Endothelial cell of umbilical vein (primary cell): ENCODE measurements at regions not wholly inside any gene's neighbourhood (a gene's known extent, or its start where the extent isn't known, plus 50 kb on each side); places are given as distances from the start of the nearest gene placed in this dataset.

Experiments
- BruUV-seq: library from RNA; stranded (reverse); fragments of 400-500 nt; replicated peaks from 2 replicates; lab custom pipeline; 2021; lab: Mats Ljungman, UMichigan
- CTCF ChIA-PET: fragments of 300-600, 350-600 bp; sonication (Branson Sonifier 250); formaldehyde crosslinking; loops from one replicate; lab custom pipeline; 2021; ENCODE audit warnings: antibody characterized with exemption, inconsistent platforms; lab: Charles Lee
- POLR2A ChIA-PET: fragments of 300-600, 350-600 bp; sonication (Branson Sonifier 250); formaldehyde crosslinking; loops from one replicate; lab custom pipeline; 2021; ENCODE audit warnings: antibody characterized with exemption, inconsistent platforms; lab: Charles Lee
- DNase-seq: peaks from one replicate; pipeline ENCODE4 v3.0.0-alpha.2; 2011; ENCODE audit warnings: low read depth, low spot score
- FAIRE-seq: peaks from 2 replicates; lab custom pipeline; 2011; peaks lifted over from hg19 to GRCh38; lab: Jason Lieb, UNC
- H2AFZ ChIP-seq: 2 replicates; pipeline ENCODE4 v1.6.0; 2012; ENCODE audit warnings: low read depth, low read length, control low read depth, inconsistent platforms
- H3K27ac ChIP-seq: 2 replicates; pipeline ENCODE4 v1.5.1; 2011; ENCODE audit warnings: low read depth, mild to moderate bottlenecking, control low read depth, low read length, moderate library complexity; ENCODE audit not compliant: insufficient read depth
- H3K27me3 ChIP-seq, 2 experiments: 2 replicates each; pipeline versions ENCODE4 v1.6.0 to v1.6.1; 2011; ENCODE audit warnings: low read length in 2 of 2, mixed read lengths in 1 of 2; ENCODE audit not compliant: control insufficient read depth in 2 of 2, insufficient read depth in 2 of 2
- H3K36me3 ChIP-seq, 2 experiments: 2 replicates in 1 of 2; 3 replicates in 1 of 2; pipeline ENCODE4 v1.5.1; 2011; ENCODE audit warnings: low read length in 2 of 2, mild to moderate bottlenecking in 1 of 2, moderate library complexity in 1 of 2; ENCODE audit not compliant: control insufficient read depth in 2 of 2, insufficient read depth in 2 of 2; ENCODE audit errors: extremely low read depth in 1 of 2
- H3K4me1 ChIP-seq: 3 replicates; pipeline ENCODE4 v1.5.1; 2011; ENCODE audit warnings: mild to moderate bottlenecking, low read length; ENCODE audit not compliant: control insufficient read depth, insufficient read depth; ENCODE audit errors: extremely low read depth
- H3K4me2 ChIP-seq: 2 replicates; pipeline ENCODE4 v1.6.1; 2011; ENCODE audit warnings: low read length, control low read depth, mixed read lengths; ENCODE audit not compliant: insufficient read depth
- H3K4me3 ChIP-seq, 3 experiments: fragments of 200-600 bp in 1 of 3; sonication (generic), shearing (Covaris generic) in 1 of 3; replicated peaks in 1 of 3; 2 replicates each; pipeline ENCODE4 v1.5.1; 2011 to 2016; ENCODE audit warnings: control low read depth in 3 of 3, low read length in 3 of 3, mild to moderate bottlenecking in 2 of 3, inconsistent platforms in 1 of 3, low read depth in 1 of 3, moderate library complexity in 1 of 3; ENCODE audit not compliant: insufficient read depth in 1 of 3
- H3K79me2 ChIP-seq: 2 replicates; pipeline ENCODE4 v1.6.0; 2012; ENCODE audit warnings: low read length, inconsistent platforms; ENCODE audit not compliant: control insufficient read depth, insufficient read depth
- H3K9ac ChIP-seq: replicated peaks from 2 replicates; pipeline ENCODE3; 2011; ENCODE audit warnings: low read length, control low read depth; ENCODE audit not compliant: insufficient read depth; ENCODE audit errors: extremely low read depth
- H3K9me1 ChIP-seq: replicated peaks from 3 replicates; pipeline ENCODE4 v1.6.0; 2011; ENCODE audit warnings: mild to moderate bottlenecking, low read length; ENCODE audit not compliant: control insufficient read depth, insufficient read depth; ENCODE audit errors: extremely low read depth
- H3K9me3 ChIP-seq: replicated peaks from 2 replicates; pipeline ENCODE4 v1.5.1; 2012; ENCODE audit warnings: low read length, inconsistent platforms; ENCODE audit not compliant: control insufficient read depth, insufficient read depth
- H4K20me1 ChIP-seq: replicated peaks from 2 replicates; pipeline ENCODE3; 2011; ENCODE audit warnings: mild to moderate bottlenecking, low read length; ENCODE audit not compliant: control insufficient read depth, insufficient read depth; ENCODE audit errors: extremely low read depth
- CTCF ChIP-seq, 2 donors: IDR thresholded peaks; 1 replicate in 1 of 2; 2 replicates in 1 of 2; pipeline ENCODE4 v1.5.1; 2011; ENCODE audit warnings: low read length in 2 of 2, mild to moderate bottlenecking in 2 of 2, moderate library complexity in 2 of 2, control low read depth in 1 of 2, inconsistent platforms in 1 of 2, low read depth in 1 of 2; ENCODE audit not compliant: insufficient read depth in 1 of 2; ENCODE audit errors: extremely low read depth in 1 of 2
- EZH2 ChIP-seq: IDR thresholded peaks from 2 replicates; pipeline ENCODE4 v1.6.1; 2012; ENCODE audit warnings: borderline replicate concordance, low read depth, mild to moderate bottlenecking, moderate library complexity, low read length, inconsistent platforms; ENCODE audit not compliant: severe bottlenecking
- FOS ChIP-seq: IDR thresholded peaks from 2 replicates; pipeline ENCODE4 v1.6.1; 2011; ENCODE audit warnings: mild to moderate bottlenecking, low read length, moderate library complexity, borderline replicate concordance; ENCODE audit not compliant: insufficient read depth
- GATA2 ChIP-seq: IDR thresholded peaks from 2 replicates; pipeline ENCODE4 v1.7.0; 2011; ENCODE audit warnings: low read depth, mild to moderate bottlenecking, moderate library complexity, mixed read lengths, low read length; ENCODE audit not compliant: insufficient read length, insufficient read depth
- MYC ChIP-seq: IDR thresholded peaks from one replicate; pipeline ENCODE4 v1.6.1; 2011; ENCODE audit warnings: mild to moderate bottlenecking, low read depth, low read length
- POLR2A ChIP-seq: IDR thresholded peaks from 2 replicates; pipeline ENCODE4 v1.6.1; 2012; ENCODE audit warnings: low read depth, mild to moderate bottlenecking, control low read depth, low read length
- POLR2AphosphoS5 ChIP-seq: IDR thresholded peaks from 2 replicates; pipeline ENCODE4 v1.6.1; 2012; ENCODE audit warnings: low read depth, mild to moderate bottlenecking, control low read depth, low read length, moderate library complexity; ENCODE audit not compliant: insufficient read depth
- dilution Hi-C: fragments of 300-500 bp; cut with MboI; formaldehyde crosslinking; loops from one replicate; pipeline ENCODE4 v1.15.0; 2019; ENCODE audit warnings: low sequenced_read_pairs; ENCODE audit not compliant: extremely low pct_ligation_motif_present
- intact Hi-C: fragments of 100-400 bp; cut with micrococcal nuclease; formaldehyde crosslinking; loops from one replicate; pipeline ENCODE4 v1.10.0; 2022

- H3K27me3 ChIP-seq: no peaks in the 10 kb centered on the region
- dilution Hi-C loops: no loop called here
- no TSS peak for BruUV-seq
These were observed 132.8 kb downstream of the CYP26B1 start for GRCh38 chr2:72014831-72015230.

More at GRCh38 chr2:72014831-72015230, 132.8 kb downstream of the CYP26B1 start:
- no peaks in the 10 kb centered on the region for H3K79me2 ChIP-seq
- H3K4me1 ChIP-seq: no peaks in the 10 kb centered on the region
- intact Hi-C loops: no loop called here
- no peak overlapping the region for H3K4me2 ChIP-seq
- no peak for FAIRE-seq
- H3K27ac ChIP-seq: no peak overlapping the region
- H4K20me1 ChIP-seq: no peaks in the 10 kb centered on the region
- DNase-seq: no peak
- ChIA-PET POLR2A (no interaction called here), CTCF (no interaction called here)
- H2AFZ ChIP-seq: no peak overlapping the region
- no peak overlapping the region for H3K4me3 ChIP-seq
- no peaks in the 10 kb centered on the region for H3K9me1 ChIP-seq
- H3K9ac ChIP-seq: no peak overlapping the region
- H3K36me3 ChIP-seq: no peaks in the 10 kb centered on the region
- TF ChIP-seq EZH2 (no peak), GATA2 (no peak), POLR2A (no peak), CTCF (IDR thresholded peaks at IDR 0.05; ENCODE audit: extremely low read depth in 1 of 2, insufficient read depth in 1 of 2, low read depth in 1 of 2, low read length in 2 of 2) (no peak), POLR2AphosphoS5 (no peak), FOS (no peak), MYC (no peak)
- H3K9me3 ChIP-seq: no peaks in the 10 kb centered on the region
